ENCODE measurements at regions not wholly inside any gene's neighbourhood (a gene's known extent, or its start where the extent isn't known, plus 50 kb on each side); places are given as distances from the start of the nearest gene placed in this dataset.
A peak's percentile ranks its signal among the peaks of the same experiment; 100 is the strongest.

DNA sequence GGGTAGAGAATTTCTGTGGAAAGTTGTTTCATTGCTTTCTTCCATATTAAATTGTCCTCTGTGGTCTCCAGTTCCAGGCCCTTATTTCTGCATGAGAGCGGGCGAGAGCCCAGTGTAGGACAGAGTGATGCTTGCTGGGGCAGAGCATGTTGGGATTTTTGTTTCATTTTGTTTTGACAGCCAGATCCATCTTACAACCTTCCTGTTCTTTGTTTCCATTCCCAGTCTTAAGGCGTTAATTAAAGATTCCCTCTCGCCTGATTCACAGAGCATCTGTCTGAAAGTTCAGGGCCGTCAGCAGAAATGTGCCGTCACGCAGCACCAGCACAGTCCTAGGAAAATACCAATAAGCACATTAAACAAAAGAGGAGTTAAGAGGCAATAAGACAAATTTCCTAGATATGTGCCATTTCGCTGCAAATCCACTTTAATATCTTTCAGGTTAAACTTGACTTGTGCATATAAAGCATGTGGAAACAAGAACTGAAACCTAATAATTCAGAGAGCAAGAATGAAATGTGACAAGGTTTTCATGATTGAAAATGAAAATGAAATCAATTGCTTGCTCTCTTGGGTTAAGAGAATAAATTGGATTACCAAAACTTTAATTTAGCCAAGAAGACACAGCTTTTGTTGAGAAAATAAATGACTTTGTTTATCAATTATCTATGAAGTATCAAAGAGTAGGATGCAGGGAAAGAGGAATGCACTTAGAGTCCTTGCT, 210.7 kb upstream of the SLC10A2 start:
- FAIRE-seq, result peak; percentile 14
- no peak for TF ChIP-seq POLR2AphosphoS5 (IDR thresholded peaks at IDR 0.05; ENCODE audit: low read depth, low read length)
- DNase-seq (ENCODE audit: insufficient read length), result no peak

GRCh38 chr13:103275722-103276121, 209.5 kb upstream of the SLC10A2 start:
- FAIRE-seq (no peak), DNase-seq (ENCODE audit: insufficient read length) (no peak)
- TF ChIP-seq TAF1 (IDR thresholded peaks at IDR 0.05; ENCODE audit: borderline replicate concordance, low read depth, low read length), result no peak
- TF ChIP-seq POLR2AphosphoS5 (IDR thresholded peaks at IDR 0.05; ENCODE audit: low read depth, low read length), result no peak
- TF ChIP-seq POLR2A (IDR thresholded peaks at IDR 0.05; ENCODE audit: low read depth, low read length), result no peak

DNA sequence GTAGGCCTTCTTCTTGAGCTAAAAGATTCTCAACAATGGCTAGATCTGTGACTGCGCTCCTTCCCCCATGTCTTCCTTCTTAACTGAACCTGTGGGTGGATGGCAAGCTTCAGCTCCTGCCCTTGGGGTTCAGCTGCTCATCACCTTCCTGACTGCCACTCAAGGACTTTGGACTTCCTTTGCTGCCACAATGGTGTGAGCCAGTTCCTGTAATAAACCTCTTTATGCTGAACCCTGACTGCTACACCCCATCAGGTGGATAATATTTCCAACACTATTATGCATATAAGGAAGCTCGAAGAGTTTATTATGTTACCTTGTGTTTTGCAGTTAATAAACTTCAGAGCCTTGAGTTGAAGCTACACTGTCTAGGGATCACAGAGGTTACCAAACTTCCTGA, 208.9 kb upstream of the SLC10A2 start:
- DNase-seq (ENCODE audit: insufficient read length) (no peak), FAIRE-seq (no peak)
- TF ChIP-seq POLR2AphosphoS5 (IDR thresholded peaks at IDR 0.05; ENCODE audit: low read depth, low read length), result no peak
- TF ChIP-seq TAF1 (IDR thresholded peaks at IDR 0.05; ENCODE audit: borderline replicate concordance, low read depth, low read length), result no peak
- no peak for TF ChIP-seq POLR2A (IDR thresholded peaks at IDR 0.05; ENCODE audit: low read depth, low read length)

GRCh38 chr13:103273825-103274224, 207.6 kb upstream of the SLC10A2 start:
- no peak for DNase-seq (ENCODE audit: insufficient read length)
- TF ChIP-seq TAF1 (IDR thresholded peaks at IDR 0.05; ENCODE audit: borderline replicate concordance, low read depth, low read length) (no peak), POLR2A (IDR thresholded peaks at IDR 0.05; ENCODE audit: low read depth, low read length) (no peak), POLR2AphosphoS5 (IDR thresholded peaks at IDR 0.05; ENCODE audit: low read depth, low read length) (no peak)
- no peak for FAIRE-seq

- peak; percentile 40 for FAIRE-seq
- no peak for DNase-seq (ENCODE audit: insufficient read length)
- TF ChIP-seq POLR2AphosphoS5 (IDR thresholded peaks at IDR 0.05; ENCODE audit: low read depth, low read length), result no peak
- no peak for TF ChIP-seq TAF1 (IDR thresholded peaks at IDR 0.05; ENCODE audit: borderline replicate concordance, low read depth, low read length)
- TF ChIP-seq POLR2A (IDR thresholded peaks at IDR 0.05; ENCODE audit: low read depth, low read length), result no peak
Observed at GRCh38 chr13:103272770-103273169, 206.6 kb upstream of the SLC10A2 start.

DNA sequence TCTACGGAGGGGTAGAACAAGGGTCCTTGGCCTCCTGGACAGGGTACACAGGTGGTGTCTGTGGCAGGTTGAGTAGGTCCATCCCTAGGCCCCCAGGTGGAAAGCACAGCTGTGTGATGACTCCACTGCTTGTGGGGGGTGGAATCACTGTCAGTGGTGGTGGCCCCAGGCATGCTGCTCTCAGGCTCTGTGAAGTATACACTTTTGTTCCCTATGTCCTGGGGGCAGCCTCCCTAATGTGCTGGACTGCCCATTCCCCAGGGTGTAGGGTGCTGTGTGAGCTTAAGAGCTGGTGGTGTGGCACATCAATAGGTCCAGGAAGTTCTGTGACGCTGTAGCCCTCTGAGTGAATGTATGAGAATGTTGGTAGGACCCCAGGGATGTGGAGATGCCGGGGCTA, 197.2 kb upstream of the SLC10A2 start:
- DNase-seq (ENCODE audit: insufficient read length) (no peak), FAIRE-seq (no peak)
- no peak for TF ChIP-seq POLR2AphosphoS5 (IDR thresholded peaks at IDR 0.05; ENCODE audit: low read depth, low read length)
- no peak for TF ChIP-seq TAF1 (IDR thresholded peaks at IDR 0.05; ENCODE audit: borderline replicate concordance, low read depth, low read length)
- no peak for TF ChIP-seq POLR2A (IDR thresholded peaks at IDR 0.05; ENCODE audit: low read depth, low read length)

DNA sequence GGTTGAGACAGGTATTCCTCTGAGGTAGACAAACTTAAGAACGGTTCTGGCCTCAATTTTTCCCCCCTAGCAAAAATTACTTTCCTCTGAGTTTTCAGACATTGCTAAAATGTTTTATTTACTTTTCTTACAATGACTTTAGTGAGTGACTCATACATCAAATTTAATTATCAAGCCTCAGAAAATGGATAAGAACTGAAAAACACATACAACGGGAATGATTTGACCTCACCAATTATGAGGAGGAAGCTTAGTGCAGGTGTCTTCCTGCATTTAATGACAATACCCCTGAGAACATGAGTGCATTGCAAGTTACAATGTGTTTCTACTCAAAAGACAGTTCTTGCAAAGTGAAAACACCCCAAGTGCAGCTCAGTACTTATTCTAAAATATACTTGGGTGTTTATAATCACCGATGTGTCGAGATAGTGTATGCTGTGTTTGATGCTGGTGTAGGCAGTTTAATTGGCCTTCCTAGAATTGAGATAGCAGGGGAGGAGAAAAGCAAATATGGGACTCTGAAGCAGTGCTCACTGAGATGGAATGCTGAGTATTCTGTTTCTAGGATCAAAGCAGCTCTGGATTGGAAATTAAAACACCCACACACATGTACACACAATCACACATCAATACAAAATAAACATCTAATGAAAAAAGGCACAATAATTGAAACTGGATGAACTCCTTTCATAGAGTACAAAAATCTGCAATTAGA, 189.5 kb upstream of the SLC10A2 start:
- no peak for FAIRE-seq
- TF ChIP-seq POLR2A (IDR thresholded peaks at IDR 0.05; ENCODE audit: low read depth, low read length) (no peak), POLR2AphosphoS5 (IDR thresholded peaks at IDR 0.05; ENCODE audit: low read depth, low read length) (no peak), TAF1 (IDR thresholded peaks at IDR 0.05; ENCODE audit: borderline replicate concordance, low read depth, low read length) (no peak)
- no peak for DNase-seq (ENCODE audit: insufficient read length)

GRCh38 chr13:103250071-103250470, 183.9 kb upstream of the SLC10A2 start:
- no peak for DNase-seq (ENCODE audit: insufficient read length)
- no peak for FAIRE-seq
- TF ChIP-seq POLR2A (IDR thresholded peaks at IDR 0.05; ENCODE audit: low read depth, low read length), result no peak
- TF ChIP-seq TAF1 (IDR thresholded peaks at IDR 0.05; ENCODE audit: borderline replicate concordance, low read depth, low read length), result no peak
- no peak for TF ChIP-seq POLR2AphosphoS5 (IDR thresholded peaks at IDR 0.05; ENCODE audit: low read depth, low read length)

DNA sequence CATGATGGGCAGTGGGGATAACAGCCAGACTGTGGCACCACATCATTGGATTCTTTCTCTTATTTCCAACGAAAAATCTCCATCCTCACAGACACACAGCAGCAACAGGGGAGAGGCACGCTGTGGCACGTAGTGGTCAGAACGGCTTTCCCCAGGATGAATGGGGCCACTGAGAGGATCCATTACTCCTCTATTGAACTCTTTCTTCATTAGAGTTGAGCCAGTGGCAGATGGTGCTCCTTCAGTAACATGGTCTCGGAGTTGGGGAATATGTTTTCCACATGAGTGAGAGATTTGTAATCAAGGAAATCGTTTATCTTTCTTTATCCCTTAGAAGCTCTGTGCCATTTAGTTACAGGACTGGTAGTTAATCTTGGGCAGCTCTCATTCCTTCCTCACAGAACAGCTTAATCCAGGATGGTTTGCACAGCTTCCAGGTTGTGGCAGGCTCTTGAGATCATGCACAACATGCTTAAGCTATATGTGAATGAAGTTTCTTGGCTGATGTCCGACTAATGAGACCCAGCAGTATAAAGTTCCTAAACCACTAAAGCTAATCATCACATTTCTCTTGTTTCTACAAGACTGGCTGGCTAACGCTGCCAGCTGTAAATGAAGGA, 180.5 kb upstream of the SLC10A2 start:
- DNase-seq (ENCODE audit: insufficient read length) (no peak), FAIRE-seq (no peak)
- TF ChIP-seq POLR2AphosphoS5 (IDR thresholded peaks at IDR 0.05; ENCODE audit: low read depth, low read length) (no peak), POLR2A (IDR thresholded peaks at IDR 0.05; ENCODE audit: low read depth, low read length) (no peak), TAF1 (IDR thresholded peaks at IDR 0.05; ENCODE audit: borderline replicate concordance, low read depth, low read length) (no peak)

DNA sequence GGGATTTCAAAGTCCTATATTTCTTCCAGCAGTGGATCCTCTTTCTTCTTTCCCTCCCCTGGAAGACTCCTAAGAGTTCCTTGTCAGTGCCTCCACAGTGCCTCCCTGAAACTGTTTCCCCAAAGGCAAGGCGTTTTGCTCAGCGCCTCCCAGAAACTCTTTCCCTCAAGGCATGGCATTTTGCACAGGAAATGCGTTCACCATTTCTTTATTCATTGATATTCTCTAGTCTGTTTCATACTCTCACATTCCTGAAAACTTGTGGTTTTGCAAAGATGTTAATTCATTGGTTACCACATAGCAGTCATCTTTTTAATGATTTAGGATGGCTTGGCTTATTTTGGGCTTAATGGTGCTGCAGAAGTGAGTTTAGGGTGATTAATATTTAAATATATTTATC, 177.3 kb upstream of the SLC10A2 start:
- TF ChIP-seq POLR2AphosphoS5 (IDR thresholded peaks at IDR 0.05; ENCODE audit: low read depth, low read length) (no peak), TAF1 (IDR thresholded peaks at IDR 0.05; ENCODE audit: borderline replicate concordance, low read depth, low read length) (no peak), POLR2A (IDR thresholded peaks at IDR 0.05; ENCODE audit: low read depth, low read length) (no peak)
- FAIRE-seq (no peak), DNase-seq (ENCODE audit: insufficient read length) (no peak)

- FAIRE-seq (no peak), DNase-seq (ENCODE audit: insufficient read length) (no peak)
- TF ChIP-seq POLR2A (IDR thresholded peaks at IDR 0.05; ENCODE audit: low read depth, low read length) (no peak), TAF1 (IDR thresholded peaks at IDR 0.05; ENCODE audit: borderline replicate concordance, low read depth, low read length) (no peak), POLR2AphosphoS5 (IDR thresholded peaks at IDR 0.05; ENCODE audit: low read depth, low read length) (no peak)
Observed at GRCh38 chr13:103238441-103238840, 172.2 kb upstream of the SLC10A2 start.

GRCh38 chr13:103236213-103236612, 170.0 kb upstream of the SLC10A2 start:
- TF ChIP-seq TAF1 (IDR thresholded peaks at IDR 0.05; ENCODE audit: borderline replicate concordance, low read depth, low read length), result no peak
- no peak for TF ChIP-seq POLR2AphosphoS5 (IDR thresholded peaks at IDR 0.05; ENCODE audit: low read depth, low read length)
- TF ChIP-seq POLR2A (IDR thresholded peaks at IDR 0.05; ENCODE audit: low read depth, low read length), result no peak
- FAIRE-seq (no peak), DNase-seq (ENCODE audit: insufficient read length) (no peak)

Measured in GM12892 (cell line).